ENCODE measurements at regions not wholly inside any gene's neighbourhood (a gene's known extent, or its start where the extent isn't known, plus 50 kb on each side); places are given as distances from the start of the nearest gene placed in this dataset.
"Not testable (repeated sequence)": the region's sequence is repeated elsewhere in the genome, so short reads cannot be mapped to it uniquely, and the experiment has no call there.

DNA sequence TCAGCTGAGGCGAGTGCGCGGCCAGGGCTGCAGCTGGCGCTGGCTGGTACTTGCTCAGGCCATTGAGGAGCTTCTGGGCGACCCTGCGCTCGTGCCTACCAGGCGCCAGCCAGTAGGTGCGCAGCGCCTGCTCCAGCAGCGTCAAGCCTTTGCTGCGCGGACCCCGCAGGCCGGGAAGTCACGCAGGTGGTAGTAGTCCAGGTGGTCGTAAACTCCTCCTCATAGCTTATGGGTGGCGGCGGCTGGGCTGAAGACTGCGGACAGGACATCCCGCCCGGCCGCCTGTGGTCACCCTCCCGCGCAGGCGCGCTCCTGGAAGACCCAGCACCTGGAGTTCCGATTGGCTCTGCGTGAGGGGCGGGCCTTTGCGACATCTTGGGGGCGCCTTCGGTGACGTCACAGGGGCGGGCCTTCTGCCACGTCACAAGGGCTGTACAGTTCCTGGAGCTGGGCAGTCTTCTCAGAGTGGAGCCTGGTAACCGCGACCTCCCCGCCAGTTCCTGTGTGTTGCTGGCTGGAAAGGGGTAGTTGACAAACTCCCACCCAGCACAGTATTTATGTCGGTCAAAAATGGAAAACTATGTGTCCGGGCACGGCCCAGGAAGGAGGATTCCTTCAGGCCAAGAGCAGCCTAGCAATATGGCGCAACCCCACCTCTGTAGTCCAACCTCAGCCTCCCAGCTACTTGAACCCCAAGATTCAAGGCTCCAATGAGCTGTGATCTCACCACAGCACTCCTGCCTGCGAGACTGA, 102.2 kb upstream of the VKORC1L1 start (continued):
- 0 out of 2 replicates have a peak, but pooled peaks have one; percentile 31 for TF ChIP-seq KDM2B (CRISPR knock-in tag; IDR thresholded peaks at IDR 0.05)
- TF ChIP-seq SAP30 (IDR thresholded peaks at IDR 0.05; ENCODE audit: borderline replicate concordance, insufficient read depth, low read depth, low read length, poor library complexity, severe bottlenecking): peak; percentile 56
- TF ChIP-seq, protein P1, sequence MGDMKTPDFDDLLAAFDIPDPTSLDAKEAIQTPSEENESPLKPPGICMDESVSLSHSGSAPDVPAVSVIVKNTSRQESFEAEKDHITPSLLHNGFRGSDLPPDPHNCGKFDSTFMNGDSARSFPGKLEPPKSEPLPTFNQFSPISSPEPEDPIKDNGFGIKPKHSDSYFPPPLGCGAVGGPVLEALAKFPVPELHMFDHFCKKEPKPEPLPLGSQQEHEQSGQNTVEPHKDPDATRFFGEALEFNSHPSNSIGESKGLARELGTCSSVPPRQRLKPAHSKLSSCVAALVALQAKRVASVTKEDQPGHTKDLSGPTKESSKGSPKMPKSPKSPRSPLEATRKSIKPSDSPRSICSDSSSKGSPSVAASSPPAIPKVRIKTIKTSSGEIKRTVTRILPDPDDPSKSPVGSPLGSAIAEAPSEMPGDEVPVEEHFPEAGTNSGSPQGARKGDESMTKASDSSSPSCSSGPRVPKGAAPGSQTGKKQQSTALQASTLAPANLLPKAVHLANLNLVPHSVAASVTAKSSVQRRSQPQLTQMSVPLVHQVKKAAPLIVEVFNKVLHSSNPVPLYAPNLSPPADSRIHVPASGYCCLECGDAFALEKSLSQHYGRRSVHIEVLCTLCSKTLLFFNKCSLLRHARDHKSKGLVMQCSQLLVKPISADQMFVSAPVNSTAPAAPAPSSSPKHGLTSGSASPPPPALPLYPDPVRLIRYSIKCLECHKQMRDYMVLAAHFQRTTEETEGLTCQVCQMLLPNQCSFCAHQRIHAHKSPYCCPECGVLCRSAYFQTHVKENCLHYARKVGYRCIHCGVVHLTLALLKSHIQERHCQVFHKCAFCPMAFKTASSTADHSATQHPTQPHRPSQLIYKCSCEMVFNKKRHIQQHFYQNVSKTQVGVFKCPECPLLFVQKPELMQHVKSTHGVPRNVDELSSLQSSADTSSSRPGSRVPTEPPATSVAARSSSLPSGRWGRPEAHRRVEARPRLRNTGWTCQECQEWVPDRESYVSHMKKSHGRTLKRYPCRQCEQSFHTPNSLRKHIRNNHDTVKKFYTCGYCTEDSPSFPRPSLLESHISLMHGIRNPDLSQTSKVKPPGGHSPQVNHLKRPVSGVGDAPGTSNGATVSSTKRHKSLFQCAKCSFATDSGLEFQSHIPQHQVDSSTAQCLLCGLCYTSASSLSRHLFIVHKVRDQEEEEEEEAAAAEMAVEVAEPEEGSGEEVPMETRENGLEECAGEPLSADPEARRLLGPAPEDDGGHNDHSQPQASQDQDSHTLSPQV (IDR thresholded peaks at IDR 0.05): 0 out of 2 replicates have a peak, but pooled peaks have one; percentile 18
- TF ChIP-seq, protein P2, sequence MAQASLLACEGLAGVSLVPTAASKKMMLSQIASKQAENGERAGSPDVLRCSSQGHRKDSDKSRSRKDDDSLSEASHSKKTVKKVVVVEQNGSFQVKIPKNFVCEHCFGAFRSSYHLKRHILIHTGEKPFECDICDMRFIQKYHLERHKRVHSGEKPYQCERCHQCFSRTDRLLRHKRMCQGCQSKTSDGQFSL (CRISPR knock-in tag; IDR thresholded peaks at IDR 0.05): peak; percentile 92
- TF ChIP-seq, protein P2 (tag; IDR thresholded peaks at IDR 0.05): 0 out of 4 replicates have a peak, but pooled peaks of 1 of the 2 experiments have one; percentile 12
- peak; percentile 73 for TF ChIP-seq JUND (IDR thresholded peaks at IDR 0.05; ENCODE audit: borderline replicate concordance, low read depth, low read length)
- TF ChIP-seq JUND (tag; IDR thresholded peaks at IDR 0.05; ENCODE audit: borderline replicate concordance, low read depth, low read length): not testable (repeated sequence)
- TF ChIP-seq HDAC2 (IDR thresholded peaks at IDR 0.05): 0 out of 2 replicates have a peak, but pooled peaks have one; percentile 11
- peak in 1 of 2 experiments; percentile 57; a peak in 1 of 4 replicates for TF ChIP-seq SIN3A (IDR thresholded peaks at IDR 0.05; ENCODE audit: borderline replicate concordance in 2 of 2, control insufficient read depth in 1 of 2, low read depth in 2 of 2, low read length in 2 of 2)
- TF ChIP-seq, protein P3, sequence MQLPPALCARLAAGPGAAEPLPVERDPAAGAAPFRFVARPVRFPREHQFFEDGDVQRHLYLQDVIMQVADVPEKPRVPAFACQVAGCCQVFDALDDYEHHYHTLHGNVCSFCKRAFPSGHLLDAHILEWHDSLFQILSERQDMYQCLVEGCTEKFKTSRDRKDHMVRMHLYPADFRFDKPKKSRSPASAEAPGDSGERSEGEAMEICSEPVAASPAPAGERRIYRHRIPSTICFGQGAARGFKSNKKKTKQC (CRISPR knock-in tag; IDR thresholded peaks at IDR 0.05): peak; percentile 37; the same call in 1 of the 2 replicates

Data from K562 (cell line).